Astrocyte (in vitro differentiated cells and primary cell): ENCODE measurements at regions not wholly inside any gene's neighbourhood (a gene's known extent, or its start where the extent isn't known, plus 50 kb on each side); places are given as distances from the start of the nearest gene placed in this dataset.
A peak's percentile ranks its signal among the peaks of the same experiment; 100 is the strongest.

Experiments used
- DNase-seq: peaks from one replicate; pipeline ENCODE4 v3.0.0-alpha.2; 2010; ENCODE audit warnings: low read depth
- FAIRE-seq: peaks from 2 replicates; lab custom pipeline; 2011; peaks lifted over from hg19 to GRCh38; lab: Jason Lieb, UNC
- H2AFZ ChIP-seq: 2 replicates; pipeline ENCODE4 v1.6.0; 2012; ENCODE audit warnings: low read depth, low read length, inconsistent platforms
- H3K27ac ChIP-seq: 2 replicates; pipeline ENCODE4 v1.5.1; 2011; ENCODE audit warnings: low read depth, low read length, inconsistent platforms
- H3K27me3 ChIP-seq: 2 replicates; pipeline ENCODE4 v1.6.0; 2011; ENCODE audit warnings: low read length, inconsistent platforms; ENCODE audit not compliant: insufficient read depth
- H3K36me3 ChIP-seq: 2 replicates; pipeline ENCODE4 v1.5.1; 2011; ENCODE audit warnings: low read length, inconsistent platforms; ENCODE audit not compliant: insufficient read depth
- H3K4me1 ChIP-seq: 2 replicates; pipeline ENCODE4 v1.5.1; 2011; ENCODE audit warnings: low read length, inconsistent platforms; ENCODE audit not compliant: insufficient read depth
- H3K4me2 ChIP-seq: 2 replicates; pipeline ENCODE4 v1.6.0; 2012; ENCODE audit warnings: low read length, inconsistent platforms
- H3K4me3 ChIP-seq: 2 replicates; pipeline ENCODE4 v1.5.1; 2011; ENCODE audit warnings: low read depth, mild to moderate bottlenecking, low read length, inconsistent platforms; ENCODE audit not compliant: insufficient read depth
- H3K79me2 ChIP-seq: 2 replicates; pipeline ENCODE4 v1.6.0; 2012; ENCODE audit warnings: mild to moderate bottlenecking, low read length, inconsistent platforms; ENCODE audit not compliant: insufficient read depth
- H3K9ac ChIP-seq: 2 replicates; pipeline ENCODE4 v1.6.0; 2012; ENCODE audit warnings: mild to moderate bottlenecking, low read length, inconsistent platforms
- H3K9me3 ChIP-seq: 2 replicates; pipeline ENCODE4 v1.5.1; 2012; ENCODE audit warnings: low read depth, mild to moderate bottlenecking, low read length, inconsistent platforms; ENCODE audit not compliant: insufficient read depth
- H4K20me1 ChIP-seq: 2 replicates; pipeline ENCODE4 v1.6.0; 2012; ENCODE audit warnings: low read length, inconsistent platforms; ENCODE audit not compliant: insufficient read depth
- H3K27ac Mint-ChIP-seq: one replicate; pipeline ENCODE4 v1.8.0; 2021; ENCODE audit warnings: mild to moderate bottlenecking, mixed read lengths; ENCODE audit not compliant: unreplicated experiment
- H3K27me3 Mint-ChIP-seq: one replicate; pipeline ENCODE4 v1.8.0; 2021; ENCODE audit warnings: low read depth, mixed read lengths; ENCODE audit not compliant: unreplicated experiment
- H3K36me3 Mint-ChIP-seq: one replicate; pipeline ENCODE4 v1.8.0; 2021; ENCODE audit warnings: low read depth, mixed read lengths; ENCODE audit not compliant: unreplicated experiment
- H3K4me1 Mint-ChIP-seq: one replicate; pipeline ENCODE4 v1.8.0; 2021; ENCODE audit warnings: low read depth, mixed read lengths; ENCODE audit not compliant: unreplicated experiment
- H3K4me3 Mint-ChIP-seq: one replicate; pipeline ENCODE4 v1.8.0; 2021; ENCODE audit warnings: mild to moderate bottlenecking, moderate library complexity, mixed read lengths; ENCODE audit not compliant: unreplicated experiment
- H3K9me3 Mint-ChIP-seq: one replicate; pipeline ENCODE4 v1.8.0; 2021; ENCODE audit warnings: mild to moderate bottlenecking, mixed read lengths; ENCODE audit not compliant: unreplicated experiment
- CTCF ChIP-seq: IDR thresholded peaks from 2 replicates; pipeline ENCODE4 v1.5.1; 2011; ENCODE audit warnings: low read depth, mild to moderate bottlenecking, inconsistent platforms, low read length, moderate library complexity; ENCODE audit not compliant: insufficient read depth
- EZH2 ChIP-seq: IDR thresholded peaks from 2 replicates; pipeline ENCODE4 v1.6.1; 2012; ENCODE audit warnings: mild to moderate bottlenecking, low read length, inconsistent platforms; ENCODE audit not compliant: insufficient read depth

- H3K4me2 ChIP-seq: no peak overlapping the region
- DNase-seq: no peak
- no peaks in the 10 kb centered on the region for H3K9me3 Mint-ChIP-seq
- no peaks in the 10 kb centered on the region for H4K20me1 ChIP-seq
- no peak overlapping the region for H3K4me3 Mint-ChIP-seq
- H3K36me3 ChIP-seq: no peaks in the 10 kb centered on the region
- no peaks in the 10 kb centered on the region for H3K79me2 ChIP-seq
- no peaks in the 10 kb centered on the region for H3K27me3 ChIP-seq
- no peak overlapping the region for H3K27ac Mint-ChIP-seq
- H3K36me3 Mint-ChIP-seq: peaks cover 8% of the 10 kb centered on the region
- TF ChIP-seq EZH2 (no peak), CTCF (no peak)
- H3K9ac ChIP-seq: no peak overlapping the region
- no peaks in the 10 kb centered on the region for H3K27me3 Mint-ChIP-seq
- no peak overlapping the region for H3K27ac ChIP-seq
- H2AFZ ChIP-seq: no peak overlapping the region
- H3K9me3 ChIP-seq: no peaks in the 10 kb centered on the region
- H3K4me3 ChIP-seq: no peak overlapping the region
- H3K4me1 Mint-ChIP-seq: no peaks in the 10 kb centered on the region
- H3K4me1 ChIP-seq: no peaks in the 10 kb centered on the region
- peak; percentile 96 for FAIRE-seq
Measured at GRCh38 chrX:131818297-131818936, 204.7 kb upstream of the STK26 start.

GRCh38 chrX:131821945-131822622 lies 201.0 kb upstream of the STK26 start:
- no peak overlapping the region for H3K4me3 Mint-ChIP-seq
- no peaks in the 10 kb centered on the region for H3K9me3 Mint-ChIP-seq
- Histone ChIP-seq H3K4me1 (no peaks in the 10 kb centered on the region), H3K4me3 (no peak overlapping the region), H3K4me2 (no peak overlapping the region), H3K27ac (no peak overlapping the region), H4K20me1 (no peaks in the 10 kb centered on the region), H3K36me3 (no peaks in the 10 kb centered on the region), H3K79me2 (no peaks in the 10 kb centered on the region), H3K9ac (no peak overlapping the region), H3K9me3 (no peaks in the 10 kb centered on the region), H2AFZ (no peak overlapping the region), H3K27me3 (no peaks in the 10 kb centered on the region)
- no peaks in the 10 kb centered on the region for H3K27me3 Mint-ChIP-seq
- DNase-seq (peak; percentile 59), FAIRE-seq (peak; percentile 99)
- H3K36me3 Mint-ChIP-seq: peaks cover 6% of the 10 kb centered on the region
- no peak for TF ChIP-seq EZH2
- TF ChIP-seq CTCF: no peak
- peaks cover 11% of the 10 kb centered on the region for H3K4me1 Mint-ChIP-seq
- no peak overlapping the region for H3K27ac Mint-ChIP-seq

- Mint-ChIP-seq H3K9me3 (no peaks in the 10 kb centered on the region), H3K36me3 (peaks cover under 1% of the 10 kb centered on the region), H3K4me1 (peaks cover 15% of the 10 kb centered on the region), H3K27me3 (no peaks in the 10 kb centered on the region), H3K4me3 (no peak overlapping the region), H3K27ac (no peak overlapping the region)
- H4K20me1 ChIP-seq: no peaks in the 10 kb centered on the region
- TF ChIP-seq CTCF: no peak
- no peak for TF ChIP-seq EZH2
- H3K9ac ChIP-seq: no peak overlapping the region
- H3K27me3 ChIP-seq: no peaks in the 10 kb centered on the region
- H2AFZ ChIP-seq: no peak overlapping the region
- no peaks in the 10 kb centered on the region for H3K79me2 ChIP-seq
- H3K4me3 ChIP-seq: no peak overlapping the region
- FAIRE-seq (peak; percentile 9), DNase-seq (no peak)
- H3K4me1 ChIP-seq: no peaks in the 10 kb centered on the region
- no peaks in the 10 kb centered on the region for H3K36me3 ChIP-seq
- H3K27ac ChIP-seq: no peak overlapping the region
- no peak overlapping the region for H3K4me2 ChIP-seq
- no peaks in the 10 kb centered on the region for H3K9me3 ChIP-seq
Measured at GRCh38 chrX:131826572-131826971, 196.5 kb upstream of the STK26 start.
